ENCODE measurements at regions not wholly inside any gene's neighbourhood (a gene's known extent, or its start where the extent isn't known, plus 50 kb on each side); places are given as distances from the start of the nearest gene placed in this dataset.

DNA sequence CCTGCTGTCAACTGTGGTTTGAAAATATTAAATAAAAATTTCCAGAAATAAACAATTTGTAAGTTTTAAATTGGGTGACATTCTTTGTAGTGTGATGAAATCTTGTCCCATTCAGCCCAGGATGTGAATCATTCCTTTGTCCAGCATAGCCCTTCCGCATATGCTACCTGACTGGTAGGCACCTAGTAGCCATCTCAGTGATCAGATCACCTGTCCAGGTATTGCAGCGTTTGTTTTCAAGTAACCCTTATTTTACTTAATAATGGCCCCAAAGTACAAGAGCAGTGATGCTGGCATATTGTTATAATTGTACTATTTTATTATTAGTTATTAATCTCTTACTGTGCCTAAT, 351.6 kb upstream of the B3GALT2 start:
- Histone ChIP-seq H3K9me3 (ENCODE audit: low read depth, low read length) (no peaks in the 10 kb centered on the region), H3K4me1 (ENCODE audit: insufficient read depth, low read length) (peaks cover 19% of the 10 kb centered on the region), H3K27me3 (ENCODE audit: insufficient read depth, low read length) (no peaks in the 10 kb centered on the region), H3K4me3 (ENCODE audit: low read length) (no peak overlapping the region)

DNA sequence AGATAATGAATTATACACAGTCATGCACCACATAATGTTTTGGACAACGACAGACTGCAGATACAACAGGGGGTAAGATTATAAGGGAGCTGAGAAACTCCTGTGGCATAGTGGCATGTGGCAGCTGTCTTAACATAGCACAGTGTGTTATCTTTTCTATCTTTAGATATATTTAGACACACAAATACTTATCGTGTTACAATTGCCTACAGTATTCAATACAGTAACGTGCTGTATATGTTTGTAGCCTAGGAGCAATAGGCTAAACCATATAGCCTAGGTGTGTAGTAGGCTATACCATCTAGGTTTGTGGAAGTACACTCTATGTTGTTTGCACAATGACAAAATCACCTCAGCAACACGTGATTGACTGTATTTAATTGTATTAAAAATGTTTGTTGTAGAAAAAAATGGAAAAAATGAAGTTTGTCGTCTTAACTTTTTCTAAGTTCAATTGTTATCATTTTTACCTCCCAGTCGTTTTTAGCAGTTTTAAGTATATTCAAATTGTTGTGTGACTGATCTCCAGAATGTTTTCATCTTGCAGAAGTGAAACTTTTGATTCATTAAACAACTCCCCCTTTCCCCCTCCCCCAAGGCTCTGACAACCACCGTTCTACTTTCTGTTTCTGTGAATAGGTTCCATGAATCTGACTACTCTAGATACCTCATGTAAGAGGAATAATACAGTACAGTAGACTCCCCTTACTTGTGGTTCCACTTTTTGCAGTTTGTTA, 351.0 kb upstream of the B3GALT2 start:
- H3K27me3 ChIP-seq (ENCODE audit: insufficient read depth, low read length), result no peaks in the 10 kb centered on the region
- no peak overlapping the region for H3K4me3 ChIP-seq (ENCODE audit: low read length)
- H3K9me3 ChIP-seq (ENCODE audit: low read depth, low read length), result no peaks in the 10 kb centered on the region
- H3K4me1 ChIP-seq (ENCODE audit: insufficient read depth, low read length), result peaks cover 19% of the 10 kb centered on the region

DNA sequence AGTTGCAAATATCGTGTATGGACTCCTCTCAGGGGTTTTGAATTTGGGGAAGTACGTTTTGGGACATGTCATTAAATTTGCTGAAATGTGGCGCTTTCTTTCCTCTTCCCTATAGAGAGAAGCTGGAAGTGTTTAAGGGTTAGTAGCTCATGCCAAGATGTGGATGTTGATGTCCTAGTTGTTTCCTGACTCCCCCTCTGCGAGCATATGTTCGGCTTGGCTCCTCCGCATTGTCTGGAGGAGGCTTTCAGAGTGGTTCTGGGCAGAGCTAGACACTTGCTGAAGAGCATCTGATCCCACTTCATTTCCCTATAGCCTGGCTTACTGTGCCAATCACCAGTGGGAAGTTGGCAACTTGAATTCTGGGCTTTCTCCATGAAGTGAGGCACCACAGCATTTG, 347.4 kb upstream of the B3GALT2 start:
- Histone ChIP-seq H3K4me1 (ENCODE audit: insufficient read depth, low read length) (peaks cover 15% of the 10 kb centered on the region), H3K4me3 (ENCODE audit: low read length) (no peak overlapping the region), H3K27me3 (ENCODE audit: insufficient read depth, low read length) (no peaks in the 10 kb centered on the region), H3K9me3 (ENCODE audit: low read depth, low read length) (no peaks in the 10 kb centered on the region)

DNA sequence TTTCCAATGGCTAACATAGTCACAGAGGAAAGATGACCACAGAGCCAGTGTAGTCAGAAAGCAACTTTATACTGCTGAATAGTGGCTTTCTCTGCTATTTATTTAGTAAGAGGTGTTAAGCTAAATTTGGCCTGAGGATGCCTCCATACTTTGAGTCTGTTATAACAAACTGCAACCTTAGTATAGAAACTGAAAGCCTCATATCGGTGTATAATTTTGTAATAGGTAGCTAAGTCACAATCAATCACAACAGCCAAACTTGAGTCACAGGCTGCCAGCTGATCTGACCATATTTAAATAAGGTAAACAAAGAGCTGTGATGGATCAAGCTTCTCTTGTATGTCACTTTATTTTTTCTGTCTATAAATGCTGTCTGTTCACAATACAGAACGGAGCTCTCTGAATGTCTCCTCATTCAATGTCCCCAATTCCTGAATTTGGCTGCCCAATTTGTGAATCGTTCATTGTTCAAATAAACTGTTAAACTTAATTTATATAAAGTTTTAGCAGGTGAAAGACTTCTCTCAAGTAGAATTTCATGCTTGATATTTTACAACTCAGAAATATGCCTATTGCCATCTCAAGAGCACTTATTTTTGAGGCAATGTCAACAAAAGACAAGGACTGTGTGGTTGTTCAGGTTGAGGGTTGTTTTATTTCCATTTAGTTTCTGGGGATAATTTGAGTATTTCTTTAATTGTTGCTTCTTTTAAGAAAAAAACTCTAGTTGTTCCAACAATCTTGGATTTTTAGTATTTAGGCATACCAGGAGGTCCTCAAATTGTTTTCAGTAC, 339.7 kb upstream of the B3GALT2 start:
- Histone ChIP-seq H3K4me1 (ENCODE audit: insufficient read depth, low read length) (no peaks in the 10 kb centered on the region), H3K4me3 (ENCODE audit: low read length) (no peak overlapping the region), H3K27me3 (ENCODE audit: insufficient read depth, low read length) (no peaks in the 10 kb centered on the region), H3K9me3 (ENCODE audit: low read depth, low read length) (no peaks in the 10 kb centered on the region)

DNA sequence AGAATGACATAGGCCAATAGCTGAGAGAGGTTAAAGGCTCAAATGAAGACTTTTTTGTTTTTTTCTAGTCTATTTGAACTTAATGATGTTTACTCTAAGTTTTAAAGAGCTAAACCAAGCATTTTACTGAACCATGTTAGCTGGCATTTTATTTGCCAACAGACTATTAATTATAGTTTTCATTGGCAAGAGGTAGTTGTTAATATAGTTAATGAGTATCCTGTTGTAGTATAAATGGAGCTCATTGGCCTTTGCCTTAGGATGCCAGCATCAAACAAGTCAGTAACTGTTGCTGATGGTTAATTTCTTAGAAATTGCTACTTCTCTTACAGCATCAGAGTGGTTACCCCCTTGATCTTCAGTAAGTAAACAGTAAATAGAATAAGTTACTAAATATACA, 339.0 kb upstream of the B3GALT2 start:
- no peak overlapping the region for H3K4me3 ChIP-seq (ENCODE audit: low read length)

DNA sequence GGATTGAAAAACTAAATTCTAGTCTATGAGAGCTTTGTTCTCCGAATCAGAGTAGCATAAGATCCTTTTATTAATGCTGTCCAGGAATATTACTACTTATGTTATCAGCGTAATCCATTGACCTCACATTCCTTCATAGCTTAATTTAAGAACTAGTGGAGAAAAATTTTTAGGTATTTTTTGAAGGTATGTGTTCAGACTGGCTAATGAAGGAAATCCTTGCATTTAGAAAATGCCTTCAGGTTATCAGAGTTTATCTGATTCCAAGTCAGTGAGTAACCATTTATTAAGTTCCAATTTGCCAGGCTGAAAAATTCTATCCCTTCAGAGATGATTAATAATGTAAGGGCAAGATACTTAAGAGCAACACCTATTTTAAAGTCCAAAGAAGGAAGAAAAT, 338.2 kb upstream of the B3GALT2 start:
- H3K27me3 ChIP-seq (ENCODE audit: insufficient read depth, low read length), result no peaks in the 10 kb centered on the region
- H3K4me3 ChIP-seq (ENCODE audit: low read length), result no peak overlapping the region
- H3K9me3 ChIP-seq (ENCODE audit: low read depth, low read length), result no peaks in the 10 kb centered on the region
- H3K4me1 ChIP-seq (ENCODE audit: insufficient read depth, low read length), result no peaks in the 10 kb centered on the region

More for the DNA sequence above, 339.0 kb upstream of the B3GALT2 start:
- Histone ChIP-seq H3K27me3 (ENCODE audit: insufficient read depth, low read length) (no peaks in the 10 kb centered on the region), H3K9me3 (ENCODE audit: low read depth, low read length) (no peaks in the 10 kb centered on the region), H3K4me1 (ENCODE audit: insufficient read depth, low read length) (no peaks in the 10 kb centered on the region)

DNA sequence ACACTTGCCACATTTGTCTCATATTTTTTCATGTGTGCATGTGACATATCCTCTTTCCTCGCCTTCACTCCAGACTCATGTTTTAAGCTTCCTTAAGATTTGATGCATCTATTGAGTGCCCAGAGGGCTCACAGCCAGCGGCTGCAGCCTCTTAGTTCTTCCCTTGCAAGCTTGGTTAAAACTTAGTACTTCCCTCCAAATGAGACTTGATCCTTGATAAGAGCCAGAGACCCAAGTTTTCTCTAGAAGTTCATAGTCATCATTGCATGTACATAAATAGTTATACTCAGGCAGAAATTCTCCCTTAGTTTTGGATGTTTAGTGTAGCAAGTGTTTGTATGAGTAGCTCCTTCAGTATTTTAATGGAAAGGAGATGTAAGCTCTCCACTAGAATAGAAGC, 337.6 kb upstream of the B3GALT2 start:
- H3K9me3 ChIP-seq (ENCODE audit: low read depth, low read length), result no peaks in the 10 kb centered on the region
- H3K4me1 ChIP-seq (ENCODE audit: insufficient read depth, low read length), result no peaks in the 10 kb centered on the region
- H3K4me3 ChIP-seq (ENCODE audit: low read length), result no peak overlapping the region
- H3K27me3 ChIP-seq (ENCODE audit: insufficient read depth, low read length), result no peaks in the 10 kb centered on the region

DNA sequence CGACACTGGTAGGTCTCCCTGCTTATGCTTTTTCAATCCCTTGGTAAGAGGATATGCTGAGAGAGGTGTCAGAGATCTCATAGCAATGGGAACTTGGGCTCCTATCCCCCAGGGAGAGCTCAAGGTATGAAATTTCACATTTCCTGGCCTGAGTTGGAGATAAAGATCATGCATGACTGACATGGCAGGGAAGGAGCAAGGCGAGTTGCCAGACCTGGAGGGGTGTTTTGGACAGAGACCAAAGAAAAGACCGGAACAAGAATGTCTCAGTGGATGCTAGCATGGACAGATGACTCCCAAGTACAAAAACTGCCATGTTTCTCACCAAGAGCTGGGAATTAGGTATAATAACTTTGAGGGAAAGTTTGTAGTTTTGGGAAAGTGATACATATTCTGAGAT, 334.1 kb upstream of the B3GALT2 start:
- no peaks in the 10 kb centered on the region for H3K4me1 ChIP-seq (ENCODE audit: insufficient read depth, low read length)
- no peaks in the 10 kb centered on the region for H3K27me3 ChIP-seq (ENCODE audit: insufficient read depth, low read length)
- H3K9me3 ChIP-seq (ENCODE audit: low read depth, low read length), result no peaks in the 10 kb centered on the region
- no peak overlapping the region for H3K4me3 ChIP-seq (ENCODE audit: low read length)

DNA sequence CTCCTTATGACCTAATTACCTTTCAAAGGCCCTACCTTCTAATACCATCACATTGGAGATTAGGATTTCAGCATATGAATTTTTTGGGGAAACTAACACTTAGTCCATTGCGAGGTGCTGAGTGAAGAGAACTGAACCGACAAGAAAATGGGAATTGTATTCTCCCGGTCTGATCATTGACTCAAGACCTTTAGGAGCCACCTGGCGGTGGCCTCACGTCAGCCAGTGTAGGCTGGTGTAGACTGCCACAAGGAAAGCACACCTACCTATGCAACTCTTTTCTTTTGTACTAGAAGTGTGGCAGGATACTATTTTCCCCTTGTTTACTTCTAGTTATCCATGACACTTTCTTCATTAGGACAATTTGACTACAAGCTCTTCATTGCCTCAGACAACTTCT, 333.5 kb upstream of the B3GALT2 start:
- Histone ChIP-seq H3K4me3 (ENCODE audit: low read length) (no peak overlapping the region), H3K27me3 (ENCODE audit: insufficient read depth, low read length) (no peaks in the 10 kb centered on the region), H3K9me3 (ENCODE audit: low read depth, low read length) (no peaks in the 10 kb centered on the region), H3K4me1 (ENCODE audit: insufficient read depth, low read length) (no peaks in the 10 kb centered on the region)

DNA sequence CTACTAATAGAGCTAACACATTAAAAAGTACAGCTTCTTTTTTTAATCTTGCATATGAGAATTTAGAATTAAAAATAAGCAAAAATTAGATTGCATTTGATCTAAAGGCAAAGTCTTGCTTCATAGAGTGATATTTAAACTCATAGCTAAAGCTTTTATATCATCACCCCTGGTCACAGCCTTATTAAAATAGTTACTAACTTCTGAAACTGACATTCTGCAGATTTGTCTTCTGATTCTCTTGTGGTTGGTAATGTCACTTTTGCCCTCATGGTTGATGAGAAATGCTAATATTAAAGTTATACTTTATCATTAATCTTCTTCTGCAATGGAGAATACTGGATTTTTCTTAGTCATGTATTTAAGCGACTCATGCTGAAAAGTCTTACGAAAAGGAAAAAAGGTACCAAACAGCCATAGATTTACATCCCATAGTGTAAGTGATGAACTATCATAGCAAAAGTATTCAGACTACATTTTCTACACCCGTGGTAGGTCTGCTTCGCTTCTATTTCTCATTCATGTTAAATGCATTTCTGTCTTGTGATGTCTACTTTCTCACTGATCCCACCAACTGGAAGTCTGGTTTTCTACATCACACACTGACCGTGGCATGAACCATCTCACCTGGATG, 330.5 kb upstream of the B3GALT2 start:
- Histone ChIP-seq H3K27me3 (ENCODE audit: insufficient read depth, low read length) (no peaks in the 10 kb centered on the region), H3K4me3 (ENCODE audit: low read length) (no peak overlapping the region), H3K4me1 (ENCODE audit: insufficient read depth, low read length) (no peaks in the 10 kb centered on the region), H3K9me3 (ENCODE audit: low read depth, low read length) (no peaks in the 10 kb centered on the region)

DNA sequence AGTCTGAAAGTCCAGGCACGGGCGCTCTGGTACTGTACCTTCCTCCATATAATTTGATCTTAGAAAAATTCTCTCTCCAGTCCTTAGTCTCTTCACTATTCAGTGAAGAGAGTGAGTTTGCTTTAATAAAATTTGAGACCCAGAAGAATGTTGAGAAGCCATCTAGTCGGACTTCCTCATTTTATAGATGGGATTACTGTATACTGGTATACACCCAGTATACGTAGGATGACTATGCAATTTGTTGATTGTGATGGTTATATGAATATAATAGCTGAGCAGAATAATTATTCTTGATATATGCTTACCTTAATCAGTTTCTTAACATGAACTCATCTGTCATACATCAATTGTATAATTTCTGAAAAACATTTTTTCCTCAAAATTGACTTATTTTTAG, 328.0 kb upstream of the B3GALT2 start:
- no peaks in the 10 kb centered on the region for H3K27me3 ChIP-seq (ENCODE audit: insufficient read depth, low read length)
- no peaks in the 10 kb centered on the region for H3K4me1 ChIP-seq (ENCODE audit: insufficient read depth, low read length)
- no peak overlapping the region for H3K4me3 ChIP-seq (ENCODE audit: low read length)
- no peaks in the 10 kb centered on the region for H3K9me3 ChIP-seq (ENCODE audit: low read depth, low read length)

DNA sequence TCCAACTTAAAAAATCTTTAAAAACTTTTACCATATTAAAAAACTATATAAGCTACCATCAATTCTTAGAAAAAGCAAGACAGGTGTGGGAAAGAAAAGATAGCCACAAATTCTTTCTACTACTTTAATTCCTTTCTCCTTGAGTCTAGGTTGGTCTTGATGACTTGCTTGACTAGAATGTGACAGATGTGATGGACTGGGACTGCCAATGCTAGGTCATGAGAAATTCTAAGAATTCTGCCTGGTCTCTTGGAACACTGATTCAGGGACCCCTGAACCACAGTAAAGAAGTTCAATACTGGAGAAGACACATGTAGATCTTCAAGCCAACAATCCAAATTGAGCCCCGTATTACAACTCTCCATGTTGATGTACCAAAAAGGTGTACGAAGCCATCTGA, 326.6 kb upstream of the B3GALT2 start:
- H3K27me3 ChIP-seq (ENCODE audit: insufficient read depth, low read length), result no peaks in the 10 kb centered on the region
- no peak overlapping the region for H3K4me3 ChIP-seq (ENCODE audit: low read length)
- H3K4me1 ChIP-seq (ENCODE audit: insufficient read depth, low read length), result no peaks in the 10 kb centered on the region

DNA sequence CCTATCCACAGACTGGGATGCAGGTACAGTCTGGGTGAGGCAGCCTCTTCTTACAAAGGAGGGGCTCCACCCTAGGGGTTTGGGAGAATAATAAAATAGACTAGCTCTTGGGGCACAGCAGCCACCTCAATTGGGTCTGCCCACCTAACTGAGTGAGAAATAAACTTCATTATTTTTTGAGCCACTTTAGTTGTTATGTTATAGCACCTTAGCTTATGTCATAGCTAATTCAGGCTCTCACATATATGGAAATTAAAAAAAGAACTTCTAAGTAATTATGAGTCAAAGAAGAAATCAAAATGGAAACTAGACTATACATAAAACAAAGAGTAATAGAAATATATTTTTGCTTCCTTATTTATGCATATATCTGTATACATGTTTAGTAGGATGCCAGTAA, 318.5 kb upstream of the B3GALT2 start:
- Histone ChIP-seq H3K27me3 (ENCODE audit: insufficient read depth, low read length) (no peaks in the 10 kb centered on the region), H3K4me3 (ENCODE audit: low read length) (no peak overlapping the region), H3K4me1 (ENCODE audit: insufficient read depth, low read length) (no peaks in the 10 kb centered on the region), H3K9me3 (ENCODE audit: low read depth, low read length) (no peaks in the 10 kb centered on the region)

More for the DNA sequence above, 326.6 kb upstream of the B3GALT2 start:
- H3K9me3 ChIP-seq (ENCODE audit: low read depth, low read length), result no peaks in the 10 kb centered on the region

DNA sequence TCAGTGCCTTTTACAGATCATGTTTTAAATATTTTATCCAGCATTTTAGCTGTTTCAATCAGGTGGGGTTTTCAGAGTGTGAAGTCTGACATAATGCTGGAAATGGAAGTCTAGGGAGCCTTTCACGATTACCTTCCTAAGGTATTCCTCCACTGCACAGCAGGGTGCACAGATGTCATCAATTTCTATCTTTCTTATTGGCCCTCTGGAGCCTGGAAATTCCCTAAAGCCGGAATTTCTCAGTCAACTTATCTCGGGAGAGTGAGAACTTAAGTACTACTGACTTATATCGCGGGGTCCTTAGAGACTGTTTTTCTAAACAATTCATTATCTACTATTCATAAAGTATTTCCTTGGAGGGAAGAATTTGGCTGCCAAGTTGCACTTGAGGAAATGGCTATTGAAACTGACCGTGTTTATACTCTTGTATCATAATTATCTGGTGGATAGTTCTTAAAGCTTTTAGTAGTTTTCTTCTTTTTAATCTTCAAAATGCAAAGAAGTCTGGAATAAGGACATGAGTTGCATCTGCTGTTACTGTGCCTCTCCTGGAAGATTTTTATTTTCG, 311.8 kb upstream of the B3GALT2 start:
- H3K27me3 ChIP-seq (ENCODE audit: insufficient read depth, low read length), result no peaks in the 10 kb centered on the region
- no peaks in the 10 kb centered on the region for H3K4me1 ChIP-seq (ENCODE audit: insufficient read depth, low read length)
- H3K4me3 ChIP-seq (ENCODE audit: low read length), result no peak overlapping the region
- H3K9me3 ChIP-seq (ENCODE audit: low read depth, low read length), result no peaks in the 10 kb centered on the region

DNA sequence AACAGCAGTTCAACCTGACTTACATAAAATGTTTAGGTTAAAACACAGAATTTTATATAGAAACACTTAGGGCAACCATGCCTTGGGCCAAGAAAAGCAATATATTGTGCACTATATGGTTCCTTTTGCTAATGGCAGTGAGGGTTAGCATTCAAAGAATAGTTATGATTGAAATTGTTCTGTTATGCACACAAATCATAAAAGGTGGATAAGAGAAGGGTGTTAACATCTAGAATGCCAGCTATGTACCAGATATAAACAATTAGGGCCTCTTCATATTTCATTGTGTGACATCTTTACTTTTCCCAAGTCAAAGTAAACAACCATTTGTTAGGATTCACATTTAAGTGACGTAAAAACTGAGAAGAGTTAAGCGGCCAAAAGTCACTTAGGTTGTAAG, 308.0 kb upstream of the B3GALT2 start:
- Histone ChIP-seq H3K9me3 (ENCODE audit: low read depth, low read length) (no peaks in the 10 kb centered on the region), H3K4me1 (ENCODE audit: insufficient read depth, low read length) (no peaks in the 10 kb centered on the region), H3K4me3 (ENCODE audit: low read length) (no peak overlapping the region)

More for the DNA sequence above, 308.0 kb upstream of the B3GALT2 start:
- no peaks in the 10 kb centered on the region for H3K27me3 ChIP-seq (ENCODE audit: insufficient read depth, low read length)

All from mononuclear cell (primary cell).